GM19395 (cell line): ENCODE measurements at regions not wholly inside any gene's neighbourhood (a gene's known extent, or its start where the extent isn't known, plus 50 kb on each side); places are given as distances from the start of the nearest gene placed in this dataset.
"Not testable (repeated sequence)": the region's sequence is repeated elsewhere in the genome, so short reads cannot be mapped to it uniquely, and the experiment has no call there.

ENCODE experiments used
- ATAC-seq: cut with Tn5 transposase; IDR thresholded peaks from one replicate; pipeline ENCODE4 v1.9.1; 2021; ENCODE audit warnings: mild to moderate bottlenecking, moderate library complexity; ENCODE audit not compliant: unreplicated experiment

DNA sequence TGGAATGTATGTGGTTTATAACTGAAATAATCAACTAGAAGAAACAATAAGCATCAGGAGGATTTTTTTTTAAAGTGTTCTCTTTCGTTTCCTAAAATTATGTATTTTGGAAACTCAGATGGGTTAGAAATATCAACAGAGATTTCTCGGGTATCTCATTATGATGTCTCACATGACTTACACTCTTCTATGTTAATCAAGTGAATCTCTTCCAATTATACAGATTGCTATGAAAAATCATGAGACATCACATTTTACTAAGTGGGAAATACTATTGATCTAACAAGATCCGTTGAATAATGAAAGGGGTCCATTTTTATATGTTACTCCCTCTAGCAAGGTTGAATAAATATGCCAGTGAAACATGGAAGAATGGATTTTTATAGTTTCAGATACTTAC is 54.7 kb upstream of the NRIP1 start:
- no peak for ATAC-seq

DNA sequence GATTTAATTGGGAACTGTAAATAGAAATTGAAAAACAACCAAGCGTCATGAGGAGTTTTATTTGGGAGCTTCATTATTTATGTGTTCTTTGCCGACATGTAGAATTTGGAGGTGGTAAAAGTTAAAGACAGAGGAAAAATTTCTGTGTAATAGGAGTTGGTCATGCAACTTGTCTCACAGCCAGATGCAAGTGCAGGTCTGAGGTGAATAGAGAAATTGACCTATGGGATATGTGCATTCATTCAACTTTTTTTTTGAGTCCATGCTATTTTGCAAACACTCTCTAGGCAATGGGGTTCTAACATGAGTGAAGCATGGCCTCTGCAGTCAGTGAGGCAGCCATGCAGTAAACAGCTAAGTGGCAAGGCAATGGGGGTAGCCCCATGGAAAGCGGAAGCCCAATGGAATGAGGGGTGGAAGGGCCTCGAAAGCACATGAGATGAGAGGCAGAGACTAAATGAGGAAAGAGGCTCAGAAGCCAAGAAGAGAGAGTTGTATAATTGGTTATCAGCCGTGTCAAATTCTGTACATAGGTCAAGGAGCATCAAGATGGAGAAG is 56.4 kb upstream of the NRIP1 start:
- ATAC-seq, result no peak

DNA sequence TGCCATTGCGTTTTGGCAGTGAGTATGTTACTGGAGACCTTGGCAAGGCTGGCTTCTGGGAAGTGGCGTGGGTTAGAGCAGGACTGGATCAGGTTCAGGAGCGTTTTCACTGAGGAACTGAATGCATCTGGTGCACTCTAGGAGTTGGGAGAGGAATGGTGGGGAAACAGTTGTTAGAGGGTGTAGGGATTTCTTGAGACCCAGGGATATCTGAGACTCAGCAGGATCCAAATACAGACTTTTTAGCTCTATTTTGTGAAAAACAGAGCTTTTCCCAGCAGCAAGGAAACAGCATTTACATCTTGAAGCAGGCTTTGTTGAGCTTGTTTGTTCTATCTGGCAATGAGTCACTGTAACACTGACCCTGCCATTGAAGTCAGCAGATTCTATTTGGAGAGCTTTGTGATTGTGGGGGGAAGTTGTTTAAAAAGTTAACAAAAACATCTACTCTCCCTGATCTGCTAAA is 56.9 kb upstream of the NRIP1 start:
- ATAC-seq, result no peak

DNA sequence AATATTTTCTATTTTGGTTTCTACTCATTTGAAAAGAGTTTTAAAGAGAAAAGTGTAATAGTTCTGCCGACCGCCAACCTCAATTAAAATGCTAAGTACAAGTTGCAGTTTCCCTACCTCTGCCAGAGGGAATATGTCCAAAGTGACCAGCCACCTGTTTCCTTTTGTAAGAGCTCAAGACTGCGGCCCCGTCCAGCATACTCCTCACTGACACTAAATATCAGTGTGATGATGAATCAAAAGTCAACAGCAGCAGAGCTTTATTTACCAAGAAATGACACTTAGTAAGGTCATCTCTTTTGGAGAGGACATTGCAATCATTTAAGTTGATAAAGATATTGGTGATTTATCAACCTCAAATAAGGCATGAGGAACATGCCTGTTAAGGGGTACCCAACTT is 57.4 kb upstream of the NRIP1 start:
- ATAC-seq, result no peak

DNA sequence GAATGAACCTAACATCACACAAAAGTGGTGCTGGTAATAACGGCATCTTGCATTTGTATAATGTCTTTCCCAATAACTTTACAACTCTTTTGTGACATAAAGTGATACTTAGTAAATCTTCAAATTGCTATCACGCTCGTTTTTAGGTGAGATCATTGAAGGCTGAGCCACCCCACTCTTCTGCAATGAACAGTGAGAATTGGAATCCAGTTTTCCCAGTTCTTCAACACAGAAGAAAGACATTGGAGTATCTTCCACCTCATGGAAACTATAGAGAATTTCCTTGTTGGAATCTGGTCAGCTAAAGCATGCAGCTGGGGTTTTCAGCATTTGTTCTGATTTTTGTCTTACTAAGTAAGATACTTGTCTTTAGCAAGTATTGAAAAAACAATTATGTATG is 59.9 kb upstream of the NRIP1 start:
- no peak for ATAC-seq

DNA sequence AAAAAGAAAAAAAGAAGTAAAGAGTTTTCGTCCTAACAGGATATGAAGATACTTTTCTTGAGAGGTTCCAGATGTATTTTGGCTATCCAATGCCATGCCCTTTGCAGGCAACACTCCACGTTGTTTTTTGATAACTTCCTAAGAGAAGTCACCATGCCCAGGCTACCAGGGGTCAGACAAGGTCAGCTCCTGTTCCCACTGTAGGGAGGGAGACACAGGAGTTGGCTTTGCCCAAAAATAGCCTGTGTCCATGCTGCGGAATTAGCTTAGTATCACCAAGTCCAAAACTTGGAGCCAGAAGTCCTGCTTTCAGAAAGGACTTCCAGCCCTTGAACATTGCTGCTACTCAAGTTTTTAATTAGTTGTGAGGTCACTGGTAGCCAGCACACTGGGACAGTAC is 62.1 kb upstream of the NRIP1 start:
- ATAC-seq, result no peak

DNA sequence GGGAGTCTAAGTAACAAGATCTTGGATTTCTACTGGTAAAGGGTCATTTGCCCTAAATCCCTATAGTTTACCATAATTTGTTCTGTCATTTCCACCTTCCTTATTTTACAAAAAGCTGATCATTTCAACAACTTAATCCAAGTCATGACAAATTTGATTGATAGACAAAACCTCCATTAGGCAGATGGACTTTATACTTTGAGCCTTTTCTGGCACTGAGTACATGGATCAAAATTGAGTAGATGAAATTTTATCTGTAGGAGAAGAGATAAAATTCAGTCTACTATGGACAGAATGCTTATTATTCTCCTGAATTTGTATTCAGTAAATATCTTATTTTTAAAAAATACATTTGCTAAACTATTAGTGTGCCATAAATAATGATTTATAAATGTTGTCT is 62.6 kb upstream of the NRIP1 start:
- ATAC-seq, result no peak

DNA sequence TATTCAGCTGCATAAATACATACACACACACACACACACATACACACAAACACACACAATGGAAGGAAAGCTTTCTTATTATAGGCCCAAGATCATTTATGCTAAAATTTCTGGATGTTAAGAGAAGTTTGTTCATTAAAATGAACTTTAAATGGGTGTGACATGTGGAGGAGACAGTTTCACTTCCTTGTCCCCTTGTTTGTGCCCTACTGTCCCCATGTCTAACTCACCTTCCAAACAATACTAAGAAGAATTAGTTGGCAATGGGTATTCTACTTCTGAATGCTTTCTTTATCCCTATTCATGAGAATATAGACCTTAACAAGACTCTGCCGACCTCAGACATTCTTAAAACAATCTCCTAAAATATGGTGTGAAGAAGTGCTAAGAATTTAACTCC is 63.5 kb upstream of the NRIP1 start:
- no peak for ATAC-seq

DNA sequence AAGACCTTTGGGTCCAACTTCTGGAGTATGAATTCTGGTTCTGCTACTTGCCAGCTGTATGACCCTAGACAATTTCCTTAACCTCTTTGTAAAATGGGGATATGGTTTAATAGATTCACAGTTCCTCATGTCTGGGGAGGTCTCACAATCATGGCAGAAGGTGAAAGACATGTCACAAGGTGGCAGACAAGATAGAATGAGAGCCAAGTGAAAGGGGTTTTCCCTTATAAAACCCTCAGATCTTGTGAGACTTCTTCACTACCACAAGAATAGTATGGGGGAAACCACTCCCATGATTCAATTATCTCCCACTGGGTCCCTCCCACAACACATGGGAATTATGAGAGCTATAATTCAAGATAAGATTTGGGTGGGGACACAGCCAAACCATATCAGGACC is 63.9 kb upstream of the NRIP1 start:
- not testable (repeated sequence) for ATAC-seq

DNA sequence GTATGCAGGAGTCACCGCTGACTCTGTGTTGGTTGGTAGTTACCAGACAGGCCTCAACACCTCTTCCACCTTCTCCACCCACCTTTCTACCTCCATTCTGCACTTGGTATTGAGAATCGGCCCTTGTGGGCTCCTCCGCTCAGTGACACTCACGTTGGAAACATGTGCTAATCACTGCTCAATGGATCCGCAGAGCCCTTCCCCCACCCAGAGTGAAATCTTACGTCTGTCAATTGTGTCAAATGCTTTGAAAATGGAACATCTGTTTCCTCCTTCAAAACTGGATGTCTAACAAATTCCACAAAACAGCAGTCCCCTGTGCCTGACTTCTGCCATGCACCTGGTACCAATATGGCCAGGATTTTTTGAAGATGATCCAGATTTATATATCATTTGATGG is 65.5 kb upstream of the NRIP1 start:
- no peak for ATAC-seq

DNA sequence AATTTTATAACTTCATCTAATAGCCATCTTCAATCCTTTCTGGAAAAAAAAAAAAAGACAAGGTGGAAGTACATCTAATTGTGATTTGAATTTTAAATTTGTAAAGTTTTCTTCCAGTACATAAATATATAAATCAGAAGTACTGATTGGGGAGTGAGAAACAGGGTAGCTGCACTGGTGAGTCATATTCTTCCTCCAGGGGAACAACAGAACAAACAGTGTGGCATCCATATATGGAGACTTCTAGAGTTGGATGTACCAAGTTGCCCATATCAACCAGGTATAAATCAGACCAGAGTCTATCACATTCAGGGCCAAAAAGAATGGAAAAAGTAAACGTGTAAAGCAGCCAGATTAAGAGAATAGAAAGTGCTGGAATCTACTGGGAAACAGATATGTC is 66.0 kb upstream of the NRIP1 start:
- ATAC-seq, result no peak

DNA sequence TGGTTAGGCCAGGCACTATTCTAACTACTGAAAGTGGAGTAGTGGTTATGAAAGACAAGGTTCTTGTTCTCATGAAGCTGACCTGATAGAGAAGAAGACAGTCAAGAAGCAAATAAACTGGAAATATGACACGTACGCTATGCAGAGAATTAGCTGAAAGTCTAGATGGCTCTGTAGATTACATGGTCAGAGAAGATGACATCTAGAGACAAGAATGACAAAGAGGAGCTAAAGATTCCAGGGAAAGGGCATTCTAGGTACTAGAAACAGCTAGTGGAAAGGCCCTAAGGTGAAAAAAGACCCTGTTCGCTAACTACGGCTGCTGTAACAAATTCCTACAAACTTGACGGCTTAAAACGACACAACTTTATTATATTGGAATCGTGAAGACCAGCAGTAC is 68.0 kb upstream of the NRIP1 start:
- no peak for ATAC-seq

DNA sequence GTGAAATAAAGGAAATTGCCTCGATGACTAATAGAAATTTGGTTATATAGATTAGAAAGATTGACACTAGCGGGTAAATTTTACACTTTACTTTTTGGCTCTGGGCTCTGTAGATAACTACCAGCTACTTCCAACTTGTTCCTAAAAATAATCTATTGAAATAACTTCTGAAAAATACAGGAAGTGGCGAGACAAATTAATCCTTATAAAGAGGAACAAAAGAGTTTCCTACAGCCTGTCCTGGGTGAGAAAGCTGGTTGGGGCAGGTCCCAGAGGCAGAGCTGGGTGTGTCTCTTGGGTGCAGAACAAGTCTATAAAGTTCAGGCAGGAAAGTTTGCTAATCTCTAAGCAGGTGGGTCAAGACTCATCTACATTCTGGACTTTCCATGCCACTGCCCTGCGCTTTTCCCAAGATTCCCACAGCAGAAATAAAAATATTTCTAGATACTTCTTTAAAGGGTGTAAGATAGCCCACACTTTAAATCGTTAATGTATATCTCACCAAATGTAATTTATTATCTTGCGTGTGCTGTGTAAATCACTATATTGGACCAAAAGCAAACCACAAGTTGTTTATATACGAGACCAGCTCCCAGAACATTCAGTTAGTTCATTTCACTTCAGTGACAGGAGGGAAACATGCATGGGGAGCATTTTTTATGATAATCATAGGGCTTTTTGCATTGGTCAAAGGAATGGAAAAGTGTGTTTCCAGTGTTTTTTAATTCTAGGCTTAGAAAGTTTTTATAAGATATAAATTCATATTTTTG is 70.1 kb upstream of the NRIP1 start:
- no peak for ATAC-seq

DNA sequence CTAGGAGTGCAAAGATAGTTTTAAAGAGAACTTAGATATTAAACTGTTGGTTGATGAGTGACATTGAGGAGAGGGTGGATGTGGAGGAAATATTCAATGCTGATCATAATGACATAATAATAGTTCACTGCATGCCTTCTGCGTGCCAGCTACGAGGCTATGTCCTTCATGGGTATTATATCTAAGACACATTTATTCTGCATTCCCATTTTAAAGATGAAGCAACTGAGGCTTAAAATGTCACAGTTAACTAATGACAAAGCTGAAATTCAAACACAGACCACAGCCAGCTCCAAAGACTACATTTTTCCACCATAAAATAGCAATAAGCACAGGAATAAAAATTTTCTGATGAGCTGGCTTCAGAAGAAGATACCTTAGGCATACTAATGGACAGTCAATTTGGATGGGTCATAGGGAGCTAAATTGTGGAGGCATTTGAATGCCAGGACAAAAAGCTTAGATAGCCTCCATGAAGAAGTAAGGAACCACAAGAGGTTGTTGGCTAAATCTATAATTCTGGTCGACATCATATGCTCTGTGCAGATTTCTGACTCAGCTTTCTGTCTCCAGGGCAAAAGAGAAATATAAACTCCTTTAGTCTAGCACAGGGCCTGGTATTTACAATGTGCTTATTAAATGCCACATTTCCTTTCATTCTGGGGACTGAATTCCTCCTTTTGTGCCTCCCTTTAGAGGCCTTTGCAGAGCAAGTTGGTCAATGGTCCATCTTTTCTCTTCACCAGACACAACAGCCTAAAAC is 71.2 kb upstream of the NRIP1 start:
- no peak for ATAC-seq

DNA sequence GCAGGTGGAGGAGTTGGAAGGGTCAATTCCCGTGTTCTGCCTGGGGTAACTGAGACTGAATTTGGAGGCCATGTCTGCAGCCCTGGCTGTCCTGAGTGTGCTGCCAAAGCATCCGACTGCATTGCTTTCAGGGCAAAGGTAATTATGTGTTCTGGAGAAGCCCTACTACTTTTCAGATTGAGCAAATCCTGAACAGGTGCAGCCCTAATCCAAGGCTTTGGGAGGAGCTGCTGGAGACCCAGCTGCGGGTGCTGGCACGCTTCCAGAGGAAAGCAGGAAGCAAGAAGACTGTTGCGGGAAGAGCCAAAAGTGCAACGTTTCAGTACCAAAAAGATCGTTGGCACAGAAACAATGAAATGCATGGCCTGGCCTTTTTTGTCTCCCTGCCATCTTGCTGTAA is 73.7 kb upstream of the NRIP1 start:
- ATAC-seq, result no peak

DNA sequence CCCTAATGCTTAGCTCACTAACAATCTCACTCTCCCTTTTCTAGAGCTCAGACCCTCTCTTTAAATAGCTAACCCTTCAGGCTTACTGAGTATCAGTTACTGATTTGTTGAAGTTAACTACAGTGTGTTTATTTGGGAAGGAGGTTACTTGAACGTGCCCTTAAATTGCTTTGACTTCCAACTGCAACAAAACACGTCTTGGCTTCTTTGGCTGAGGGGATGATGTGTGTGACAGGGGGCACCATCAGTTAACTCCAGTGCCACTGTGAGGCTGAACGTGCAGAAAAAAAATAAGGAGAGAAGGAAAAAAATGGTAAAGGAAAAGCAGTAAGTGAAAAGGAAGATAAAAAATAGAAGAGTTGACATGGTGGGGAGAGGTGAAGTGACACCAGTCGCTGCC is 75.1 kb upstream of the NRIP1 start:
- ATAC-seq, result no peak

DNA sequence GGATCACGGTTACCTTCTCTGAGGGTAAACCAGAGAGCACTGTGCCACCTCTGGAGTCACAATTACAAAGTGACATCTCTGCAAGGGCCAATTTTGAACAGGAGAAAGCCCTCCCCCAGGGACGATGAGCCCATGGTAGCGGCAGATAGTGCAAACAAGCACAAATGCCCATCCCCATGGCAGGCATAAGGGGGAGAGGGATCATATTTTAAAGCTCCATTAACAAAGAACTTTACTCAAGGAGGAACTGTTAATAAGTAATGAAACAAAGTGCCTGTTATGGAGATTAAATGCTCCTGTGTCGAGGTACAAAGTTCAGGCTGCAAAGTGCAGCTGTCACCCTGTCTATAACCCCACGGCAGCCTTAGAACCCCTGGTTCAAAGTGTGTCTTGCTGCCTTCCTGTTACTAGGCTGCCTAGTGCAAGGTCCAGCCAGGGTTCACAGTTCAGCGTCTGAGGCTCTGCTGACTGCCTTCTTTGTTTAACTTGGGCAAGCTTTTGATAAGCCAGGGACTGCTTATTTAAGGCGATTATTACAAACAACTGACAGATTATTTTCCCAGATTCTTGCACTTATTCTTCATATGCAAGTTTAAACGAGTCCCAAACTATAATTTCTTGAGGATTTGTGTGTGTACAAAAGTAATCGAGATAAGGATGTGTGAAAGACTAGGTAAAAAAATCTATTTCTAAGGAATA is 75.7 kb upstream of the NRIP1 start:
- ATAC-seq, result no peak

DNA sequence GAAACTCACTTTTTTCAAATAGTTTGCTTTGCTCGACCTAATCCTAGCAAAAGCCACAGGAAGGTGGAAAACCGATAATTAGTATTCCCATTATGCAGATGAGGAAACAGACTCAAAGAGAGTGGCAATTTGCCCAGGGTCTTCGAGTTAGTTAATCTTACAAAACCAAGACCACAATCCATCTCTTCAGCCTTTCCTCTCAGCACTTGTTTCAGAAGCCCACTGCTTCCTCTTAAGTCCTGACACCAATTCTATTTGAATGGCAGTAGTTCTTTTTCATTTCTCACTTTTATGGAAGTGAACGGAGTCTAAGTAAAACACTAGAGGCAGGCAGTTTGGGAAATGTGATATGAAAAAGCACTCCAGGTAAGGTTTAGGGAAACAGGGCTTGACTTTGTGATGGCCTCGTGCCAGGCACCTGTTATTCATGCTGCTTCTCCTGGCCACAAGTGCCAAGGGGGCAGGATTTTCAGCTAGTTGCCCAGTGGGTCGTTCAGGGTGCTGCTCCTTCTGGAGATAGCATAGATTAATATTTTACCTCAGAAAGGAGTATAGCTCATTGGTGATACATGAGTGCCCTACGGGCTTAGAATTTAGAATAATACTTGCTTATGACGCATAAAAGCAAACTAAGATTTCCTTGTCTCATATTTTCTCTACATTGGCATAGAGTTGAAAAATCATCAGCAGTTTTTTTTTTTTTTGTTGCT is 76.6 kb upstream of the NRIP1 start:
- no peak for ATAC-seq

DNA sequence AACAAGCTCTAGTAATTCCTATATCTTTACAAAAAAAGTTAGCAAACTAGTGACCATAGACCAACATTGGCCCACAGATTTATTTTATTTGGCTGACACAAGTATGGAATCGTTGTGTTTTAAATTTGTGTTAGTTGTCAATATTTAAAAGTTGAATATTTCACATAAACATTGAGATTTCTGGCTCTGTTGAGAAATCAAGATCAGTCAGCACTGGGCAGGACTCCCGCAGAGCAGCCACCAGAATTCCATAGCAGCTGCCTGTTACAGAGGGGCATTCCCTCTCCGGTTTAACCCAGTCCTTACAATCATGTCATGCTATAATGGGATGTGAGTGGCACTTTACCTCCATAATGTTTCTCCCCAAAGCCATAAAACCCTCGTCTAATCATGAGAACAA is 79.2 kb upstream of the NRIP1 start:
- ATAC-seq, result no peak

DNA sequence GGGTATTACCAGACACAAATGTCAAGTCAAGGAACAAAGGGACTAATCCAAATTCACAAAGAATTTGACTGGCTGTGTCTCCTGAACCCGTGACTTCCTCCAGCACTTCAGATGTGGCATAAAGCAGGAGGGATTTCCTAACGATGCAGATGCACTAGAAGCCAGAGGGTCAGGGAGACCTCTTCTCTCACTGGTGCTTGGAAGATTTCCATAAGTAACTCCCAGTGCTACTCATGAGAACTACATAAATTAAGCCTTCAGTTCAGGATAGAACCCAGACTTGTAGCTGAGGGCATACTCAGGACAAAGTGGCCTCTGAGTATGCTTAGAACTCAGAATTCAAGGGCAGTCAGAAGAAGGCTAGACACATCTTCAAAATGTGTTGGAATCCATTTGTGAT is 83.6 kb upstream of the NRIP1 start:
- no peak for ATAC-seq
